ENCODE measurements at regions not wholly inside any gene's neighbourhood (a gene's known extent, or its start where the extent isn't known, plus 50 kb on each side); places are given as distances from the start of the nearest gene placed in this dataset.

DNA sequence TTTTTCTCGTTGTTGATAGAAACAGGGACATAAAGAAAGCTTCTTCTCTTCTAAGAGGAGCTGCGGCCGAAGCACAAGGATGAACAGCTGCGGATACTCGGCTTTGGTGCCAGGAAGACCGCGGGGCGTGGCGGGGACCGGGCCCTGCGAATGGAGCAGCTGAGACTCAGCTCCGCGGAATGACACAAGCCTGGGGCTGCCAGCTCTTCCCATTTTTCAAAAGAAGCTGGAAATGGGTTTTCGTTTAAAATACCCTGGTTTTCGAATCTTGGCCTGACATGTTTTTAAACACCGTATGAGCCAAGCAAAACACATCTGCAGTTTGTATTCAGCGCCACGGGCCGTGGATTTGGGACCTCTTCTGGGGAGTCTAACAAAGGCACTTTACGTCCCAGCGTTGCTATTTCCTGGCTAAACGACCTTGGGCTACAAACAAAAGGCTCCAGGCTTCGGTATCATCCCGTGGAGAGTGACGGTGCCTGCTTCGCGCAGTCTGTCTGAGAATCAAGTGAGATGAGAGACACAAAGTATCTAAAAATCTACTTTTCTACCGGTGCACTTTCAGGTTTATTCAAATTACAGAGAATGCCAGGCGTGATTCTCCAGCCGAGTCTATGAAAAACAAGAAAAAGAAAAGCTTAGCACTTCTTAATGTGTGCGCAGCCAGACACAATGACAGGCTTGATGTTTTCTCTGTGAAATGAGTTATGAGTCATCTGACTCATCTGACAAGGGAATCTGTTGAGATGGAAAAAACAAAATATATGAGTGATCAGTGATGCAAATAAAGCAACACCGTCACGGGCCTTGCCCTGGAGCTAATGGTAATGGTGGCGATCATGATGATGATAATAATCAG, 114.0 kb upstream of the TMEM132D start:
- TF ChIP-seq POLR2A (IDR thresholded peaks at IDR 0.05), result no peak
- TF ChIP-seq, protein P1, sequence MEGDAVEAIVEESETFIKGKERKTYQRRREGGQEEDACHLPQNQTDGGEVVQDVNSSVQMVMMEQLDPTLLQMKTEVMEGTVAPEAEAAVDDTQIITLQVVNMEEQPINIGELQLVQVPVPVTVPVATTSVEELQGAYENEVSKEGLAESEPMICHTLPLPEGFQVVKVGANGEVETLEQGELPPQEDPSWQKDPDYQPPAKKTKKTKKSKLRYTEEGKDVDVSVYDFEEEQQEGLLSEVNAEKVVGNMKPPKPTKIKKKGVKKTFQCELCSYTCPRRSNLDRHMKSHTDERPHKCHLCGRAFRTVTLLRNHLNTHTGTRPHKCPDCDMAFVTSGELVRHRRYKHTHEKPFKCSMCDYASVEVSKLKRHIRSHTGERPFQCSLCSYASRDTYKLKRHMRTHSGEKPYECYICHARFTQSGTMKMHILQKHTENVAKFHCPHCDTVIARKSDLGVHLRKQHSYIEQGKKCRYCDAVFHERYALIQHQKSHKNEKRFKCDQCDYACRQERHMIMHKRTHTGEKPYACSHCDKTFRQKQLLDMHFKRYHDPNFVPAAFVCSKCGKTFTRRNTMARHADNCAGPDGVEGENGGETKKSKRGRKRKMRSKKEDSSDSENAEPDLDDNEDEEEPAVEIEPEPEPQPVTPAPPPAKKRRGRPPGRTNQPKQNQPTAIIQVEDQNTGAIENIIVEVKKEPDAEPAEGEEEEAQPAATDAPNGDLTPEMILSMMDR (IDR thresholded peaks at IDR 0.05), result no peak
- no peaks in the 10 kb centered on the region for H3K36me3 ChIP-seq
- peaks cover 0 to 43% (median 14%) of the 10 kb centered on the region in 3 donors for H3K27me3 ChIP-seq
- no peak overlapping the region for H3K4me3 ChIP-seq
- peak in 1 of 2 donors; percentile 65 for DNase-seq
- peaks cover 0 to 4% (median 0%) of the 10 kb centered on the region in 4 donors for H3K4me1 ChIP-seq
- WGBS, 5 donors, result 56 to 63% (median 62%) methylated on average over 34 of the region's 34 CpGs
- H3K9me3 ChIP-seq, result no peaks in the 10 kb centered on the region
- no peak overlapping the region for H3K27ac ChIP-seq
- intact Hi-C loops (cut with DNase I; ENCODE audit: low total_unique reads), result no loop called here

DNA sequence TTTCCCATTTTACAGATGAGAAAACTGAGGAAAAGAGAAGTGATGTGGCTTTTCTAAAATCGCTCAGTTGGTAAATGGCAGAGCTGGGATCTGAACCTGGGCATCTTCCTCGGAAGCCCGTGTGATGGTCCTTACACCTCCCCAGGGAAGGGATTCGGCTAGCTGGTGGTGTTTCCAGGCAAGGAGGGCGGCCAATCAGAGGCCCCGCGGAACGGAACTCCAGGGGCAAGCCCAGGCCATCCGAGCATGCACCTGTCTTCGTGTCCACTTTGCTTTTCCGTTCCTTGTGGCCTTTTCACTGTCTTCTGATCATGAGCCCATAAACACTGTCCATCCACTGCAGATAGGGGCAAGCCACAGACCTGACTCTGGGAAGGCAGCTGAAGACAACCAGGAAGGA, 114.8 kb upstream of the TMEM132D start:
- intact Hi-C loops (cut with DNase I; ENCODE audit: low total_unique reads), result no loop called here
- Histone ChIP-seq H3K36me3 (no peaks in the 10 kb centered on the region), H3K9me3 (no peaks in the 10 kb centered on the region), H3K27ac (no peak overlapping the region), H3K27me3 (peaks cover 0 to 38% (median 12%) of the 10 kb centered on the region in 3 donors), H3K4me3 (no peak overlapping the region), H3K4me1 (peaks cover 0 to 4% (median 0%) of the 10 kb centered on the region in 4 donors)
- DNase-seq, result no peak
- 81 to 91% (median 86%) methylated on average over 11 of the region's 11 CpGs for WGBS, 5 donors
- no peak for TF ChIP-seq POLR2AphosphoS5 (IDR thresholded peaks at IDR 0.05)
- no peak for TF ChIP-seq POLR2A (IDR thresholded peaks at IDR 0.05)

DNA sequence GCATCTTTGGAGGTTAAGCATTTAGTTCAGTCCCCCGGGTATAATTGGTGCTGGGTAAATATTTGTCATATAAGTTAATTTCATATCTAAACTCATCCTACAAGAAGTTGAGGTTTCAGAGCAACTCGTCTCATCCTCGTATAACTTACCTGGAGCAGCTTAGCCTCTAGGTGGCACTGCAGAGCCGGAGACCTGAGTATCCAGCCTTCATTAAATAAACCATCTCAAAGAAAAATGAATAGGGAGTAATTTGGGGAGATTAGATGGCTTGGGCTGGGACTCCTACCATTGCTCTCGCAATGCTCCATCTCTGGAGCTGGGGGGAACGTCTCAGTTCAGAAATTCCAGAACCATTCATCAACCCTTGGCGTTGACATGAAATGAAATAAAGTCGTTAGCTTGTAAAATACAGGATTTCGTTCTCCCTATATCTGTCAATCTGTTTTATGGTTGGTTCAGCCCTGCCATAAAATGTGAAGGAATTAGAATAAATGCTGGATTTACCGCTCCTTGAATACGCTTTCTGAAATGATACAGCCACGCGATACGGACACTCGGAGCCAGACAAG, 122.9 kb upstream of the TMEM132D start:
- intact Hi-C loops (cut with DNase I; ENCODE audit: low total_unique reads), result no loop called here
- 54 to 58% (median 56%) methylated on average over 15 of the region's 15 CpGs for WGBS, 5 donors
- Histone ChIP-seq H3K27me3 (peaks cover 0 to 49% (median 7%) of the 10 kb centered on the region in 3 donors), H3K36me3 (no peaks in the 10 kb centered on the region), H3K4me3 (no peak overlapping the region), H3K27ac (no peak overlapping the region), H3K4me1 (no peaks in the 10 kb centered on the region), H3K9me3 (no peaks in the 10 kb centered on the region)
- DNase-seq, result peak; percentile 35 to 64
- no peak for TF ChIP-seq EP300 (IDR thresholded peaks at IDR 0.05)
- TF ChIP-seq, protein P1 (IDR thresholded peaks at IDR 0.05), result peak in 3 of 7 experiments; percentile 22 to 36 (median 34)

DNA sequence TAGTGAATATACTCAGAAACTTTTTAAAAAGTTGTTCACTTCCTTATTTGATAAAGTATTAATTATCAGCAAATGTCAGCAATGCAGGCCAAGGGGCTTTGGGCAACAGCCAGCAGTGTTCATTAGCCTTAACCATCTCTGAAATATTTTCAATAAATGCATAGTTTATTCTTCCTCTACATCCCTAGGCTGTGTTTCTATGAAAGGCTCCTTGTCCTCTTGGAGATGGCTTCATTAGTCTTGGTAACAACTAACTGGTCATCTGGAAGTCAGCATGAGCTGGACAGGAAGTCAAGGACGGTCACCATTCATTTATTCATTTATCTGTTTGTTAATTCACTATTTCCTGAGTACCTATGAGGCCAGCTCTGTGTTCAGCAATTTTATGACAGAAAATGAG, 124.0 kb upstream of the TMEM132D start:
- Histone ChIP-seq H3K9me3 (no peaks in the 10 kb centered on the region), H3K36me3 (no peaks in the 10 kb centered on the region), H3K27ac (no peak overlapping the region), H3K4me1 (no peaks in the 10 kb centered on the region), H3K4me3 (no peak overlapping the region), H3K27me3 (peaks cover 0 to 60% (median 7%) of the 10 kb centered on the region in 3 donors)
- no peak for TF ChIP-seq POLR2A (IDR thresholded peaks at IDR 0.05)
- TF ChIP-seq POLR2AphosphoS5 (IDR thresholded peaks at IDR 0.05), result no peak
- no peak for TF ChIP-seq EP300 (IDR thresholded peaks at IDR 0.05)
- TF ChIP-seq, protein P1 (IDR thresholded peaks at IDR 0.05), result no peak
- 23 to 53% (median 40%) methylated on average over 1 of the region's 1 CpG for WGBS, 5 donors
- intact Hi-C loops (cut with DNase I; ENCODE audit: low total_unique reads), result no loop called here
- DNase-seq, result no peak

DNA sequence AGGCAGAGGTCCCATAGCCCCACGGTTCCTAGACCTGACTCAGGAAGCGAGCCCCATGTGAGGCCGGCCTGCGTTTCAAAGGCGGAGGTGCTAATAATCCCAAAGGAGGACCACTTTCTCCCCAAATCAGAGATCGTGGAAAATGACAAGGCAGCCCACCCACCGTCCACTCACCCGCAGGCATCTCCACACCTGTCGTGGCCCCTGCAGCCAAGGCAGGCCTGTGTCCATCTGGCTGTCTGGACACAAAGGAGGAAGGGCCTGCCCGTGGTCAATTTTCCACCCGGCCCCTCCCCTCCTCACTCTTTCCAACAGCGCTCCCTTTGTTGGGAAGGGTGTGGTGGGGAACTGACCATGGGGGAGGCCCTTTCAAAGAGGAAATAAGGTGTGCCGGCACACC, 125.3 kb upstream of the TMEM132D start:
- H3K4me1 ChIP-seq, result no peaks in the 10 kb centered on the region
- H3K4me3 ChIP-seq, result no peak overlapping the region
- H3K36me3 ChIP-seq, result no peaks in the 10 kb centered on the region
- 71 to 86% (median 82%) methylated on average over 9 to 13 of the region's 13 CpGs for WGBS, 5 donors
- H3K27me3 ChIP-seq, result peaks cover 0 to 70% (median 7%) of the 10 kb centered on the region in 3 donors
- no peak overlapping the region for H3K27ac ChIP-seq
- no peak for DNase-seq
- no peak for TF ChIP-seq EP300 (IDR thresholded peaks at IDR 0.05)
- TF ChIP-seq, protein P1 (IDR thresholded peaks at IDR 0.05), result no peak
- no peak for TF ChIP-seq POLR2AphosphoS5 (IDR thresholded peaks at IDR 0.05)
- no peak for TF ChIP-seq POLR2A (IDR thresholded peaks at IDR 0.05)
- H3K9me3 ChIP-seq, result no peaks in the 10 kb centered on the region
- intact Hi-C loops (cut with DNase I; ENCODE audit: low total_unique reads), result no loop called here

All from stomach (tissue), 8 donors.